C4-2B (cell line): ENCODE measurements at regions not wholly inside any gene's neighbourhood (a gene's known extent, or its start where the extent isn't known, plus 50 kb on each side); places are given as distances from the start of the nearest gene placed in this dataset.

Experiments
- ZFX ChIP-seq: fragments of 450-650 bp; IDR thresholded peaks from 2 replicates; pipeline ENCODE4 v1.6.1; 2017
- TF ChIP-seq, protein P1 (sequence below): fragments of 450-650 bp; conservative IDR thresholded peaks from 2 replicates; pipeline ENCODE4 v1.5.1; 2017; ENCODE audit warnings: mild to moderate bottlenecking

GRCh38 chr1:105087506-105087905 lies 1337.8 kb downstream of the AMY1C start:
- TF ChIP-seq, protein P1, sequence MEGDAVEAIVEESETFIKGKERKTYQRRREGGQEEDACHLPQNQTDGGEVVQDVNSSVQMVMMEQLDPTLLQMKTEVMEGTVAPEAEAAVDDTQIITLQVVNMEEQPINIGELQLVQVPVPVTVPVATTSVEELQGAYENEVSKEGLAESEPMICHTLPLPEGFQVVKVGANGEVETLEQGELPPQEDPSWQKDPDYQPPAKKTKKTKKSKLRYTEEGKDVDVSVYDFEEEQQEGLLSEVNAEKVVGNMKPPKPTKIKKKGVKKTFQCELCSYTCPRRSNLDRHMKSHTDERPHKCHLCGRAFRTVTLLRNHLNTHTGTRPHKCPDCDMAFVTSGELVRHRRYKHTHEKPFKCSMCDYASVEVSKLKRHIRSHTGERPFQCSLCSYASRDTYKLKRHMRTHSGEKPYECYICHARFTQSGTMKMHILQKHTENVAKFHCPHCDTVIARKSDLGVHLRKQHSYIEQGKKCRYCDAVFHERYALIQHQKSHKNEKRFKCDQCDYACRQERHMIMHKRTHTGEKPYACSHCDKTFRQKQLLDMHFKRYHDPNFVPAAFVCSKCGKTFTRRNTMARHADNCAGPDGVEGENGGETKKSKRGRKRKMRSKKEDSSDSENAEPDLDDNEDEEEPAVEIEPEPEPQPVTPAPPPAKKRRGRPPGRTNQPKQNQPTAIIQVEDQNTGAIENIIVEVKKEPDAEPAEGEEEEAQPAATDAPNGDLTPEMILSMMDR: no peak
- TF ChIP-seq ZFX: no peak
